Mammary epithelial cell (primary cell): ENCODE measurements at regions not wholly inside any gene's neighbourhood (a gene's known extent, or its start where the extent isn't known, plus 50 kb on each side); places are given as distances from the start of the nearest gene placed in this dataset.

Experiments
- EZH2 ChIP-seq: IDR thresholded peaks from 2 replicates; pipeline ENCODE4 v1.6.1; 2012; ENCODE audit warnings: low read length, inconsistent platforms, borderline replicate concordance
- TF ChIP-seq, protein P1 (sequence below), 2 donors: IDR thresholded peaks in 1 of 2; conservative IDR thresholded peaks in 1 of 2; 2 replicates each; pipeline ENCODE4 v1.5.1; 2011 to 2012; ENCODE audit warnings: inconsistent platforms in 2 of 2, low read length in 2 of 2, mild to moderate bottlenecking in 2 of 2, control low read depth in 1 of 2, low read depth in 1 of 2; ENCODE audit not compliant: insufficient read depth in 1 of 2; ENCODE audit errors: extremely low read depth in 1 of 2

DNA sequence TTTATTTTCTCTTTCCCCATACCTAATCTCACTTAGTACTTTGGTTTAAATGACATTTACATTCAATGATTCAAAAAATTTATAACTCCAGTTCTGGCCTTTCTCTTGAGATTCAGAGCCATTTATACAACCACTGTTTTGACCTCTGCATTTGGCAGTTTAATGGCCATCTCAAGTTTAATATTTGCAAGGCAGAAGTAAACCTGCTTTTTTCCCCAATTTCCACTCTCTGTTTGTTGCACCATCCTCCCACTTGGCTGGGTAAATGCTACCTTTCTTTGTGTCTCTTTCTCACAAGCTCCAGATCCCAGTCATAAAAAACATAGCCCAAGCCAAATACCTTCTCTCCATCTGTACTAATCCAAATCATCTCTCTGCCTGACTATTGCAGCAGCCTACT is 315.2 kb upstream of the MTPN start:
- TF ChIP-seq, protein P1, sequence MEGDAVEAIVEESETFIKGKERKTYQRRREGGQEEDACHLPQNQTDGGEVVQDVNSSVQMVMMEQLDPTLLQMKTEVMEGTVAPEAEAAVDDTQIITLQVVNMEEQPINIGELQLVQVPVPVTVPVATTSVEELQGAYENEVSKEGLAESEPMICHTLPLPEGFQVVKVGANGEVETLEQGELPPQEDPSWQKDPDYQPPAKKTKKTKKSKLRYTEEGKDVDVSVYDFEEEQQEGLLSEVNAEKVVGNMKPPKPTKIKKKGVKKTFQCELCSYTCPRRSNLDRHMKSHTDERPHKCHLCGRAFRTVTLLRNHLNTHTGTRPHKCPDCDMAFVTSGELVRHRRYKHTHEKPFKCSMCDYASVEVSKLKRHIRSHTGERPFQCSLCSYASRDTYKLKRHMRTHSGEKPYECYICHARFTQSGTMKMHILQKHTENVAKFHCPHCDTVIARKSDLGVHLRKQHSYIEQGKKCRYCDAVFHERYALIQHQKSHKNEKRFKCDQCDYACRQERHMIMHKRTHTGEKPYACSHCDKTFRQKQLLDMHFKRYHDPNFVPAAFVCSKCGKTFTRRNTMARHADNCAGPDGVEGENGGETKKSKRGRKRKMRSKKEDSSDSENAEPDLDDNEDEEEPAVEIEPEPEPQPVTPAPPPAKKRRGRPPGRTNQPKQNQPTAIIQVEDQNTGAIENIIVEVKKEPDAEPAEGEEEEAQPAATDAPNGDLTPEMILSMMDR (conservative IDR thresholded peaks at IDR 0.05 in 1 of 2, IDR thresholded peaks at IDR 0.05 in 1 of 2; ENCODE audit: extremely low read depth in 1 of 2, insufficient read depth in 1 of 2, low read depth in 1 of 2, low read length in 2 of 2), result no peak
- no peak for TF ChIP-seq EZH2
